ENCODE measurements at regions not wholly inside any gene's neighbourhood (a gene's known extent, or its start where the extent isn't known, plus 50 kb on each side); places are given as distances from the start of the nearest gene placed in this dataset.

DNA sequence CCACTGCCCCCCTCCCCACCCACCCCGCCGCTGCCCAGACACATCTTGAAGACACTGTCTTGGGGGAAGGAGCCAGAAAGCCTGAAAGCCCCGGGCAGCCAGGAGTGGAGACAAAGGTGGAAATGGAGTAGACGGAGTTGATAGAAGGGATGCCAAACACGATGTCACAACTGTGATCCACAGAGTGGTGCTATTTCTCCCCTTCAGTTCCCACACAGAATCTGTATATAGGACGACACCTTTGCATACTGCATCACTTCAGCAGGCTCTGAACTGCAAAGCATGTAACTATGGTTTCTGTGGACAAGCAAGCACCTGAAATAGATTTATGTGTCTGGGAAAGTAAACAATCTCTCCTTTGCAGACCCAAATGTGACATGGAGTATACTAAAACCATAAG, 56.4 kb upstream of the F13A1 start:
- no peak for DNase-seq

- no peak for DNase-seq
Measured at GRCh38 chr6:6377621-6378020, 57.2 kb upstream of the F13A1 start.

DNA sequence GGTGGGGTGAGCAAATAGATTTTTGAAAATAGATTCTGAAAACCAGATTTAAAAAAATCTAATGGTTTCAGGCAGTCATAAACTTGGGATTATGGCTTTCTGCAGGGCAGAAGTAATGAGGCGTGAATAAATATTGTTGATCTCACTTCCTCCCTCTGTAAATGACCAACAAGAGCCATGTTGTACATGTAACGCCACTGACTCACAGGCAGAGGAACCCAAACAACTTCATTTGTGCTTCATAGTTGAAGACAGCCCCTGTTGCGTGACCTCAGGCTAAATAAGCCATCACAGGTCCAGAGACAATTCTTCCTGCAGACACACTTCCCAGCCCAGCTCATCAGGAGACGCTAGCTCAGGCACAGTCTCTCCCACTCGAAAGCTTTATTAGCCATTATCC, 59.1 kb upstream of the F13A1 start:
- no peak for DNase-seq

- no peak for DNase-seq
Measured at GRCh38 chr6:6384520-6384919, 64.1 kb upstream of the F13A1 start.

DNA sequence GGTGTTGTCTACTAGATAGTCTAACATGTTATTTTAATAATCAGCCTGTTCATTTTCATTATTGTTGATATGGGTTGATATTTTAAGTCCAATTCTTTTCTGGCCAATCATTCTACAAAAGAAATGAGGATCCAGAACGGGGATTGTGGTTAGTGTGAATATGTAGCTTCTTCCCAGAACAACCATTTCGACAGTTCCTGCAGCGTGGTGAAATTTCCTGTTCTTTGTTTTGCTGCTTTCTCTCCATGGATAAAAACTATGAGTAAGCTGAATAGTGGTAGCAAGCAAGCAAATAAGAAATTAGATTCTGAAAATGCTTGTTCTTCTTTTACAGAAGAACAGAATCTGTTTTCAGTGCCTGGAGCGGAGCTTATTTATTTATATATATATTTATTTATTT, 65.5 kb upstream of the F13A1 start:
- DNase-seq: no peak

- no peak for DNase-seq
Measured at GRCh38 chr6:6390849-6391602, 70.6 kb upstream of the F13A1 start.

- no peak for DNase-seq
Measured at GRCh38 chr6:6392214-6393068, 72.0 kb upstream of the F13A1 start.

GRCh38 chr6:6393069-6393529, 72.6 kb upstream of the F13A1 start:
- no peak for DNase-seq

DNA sequence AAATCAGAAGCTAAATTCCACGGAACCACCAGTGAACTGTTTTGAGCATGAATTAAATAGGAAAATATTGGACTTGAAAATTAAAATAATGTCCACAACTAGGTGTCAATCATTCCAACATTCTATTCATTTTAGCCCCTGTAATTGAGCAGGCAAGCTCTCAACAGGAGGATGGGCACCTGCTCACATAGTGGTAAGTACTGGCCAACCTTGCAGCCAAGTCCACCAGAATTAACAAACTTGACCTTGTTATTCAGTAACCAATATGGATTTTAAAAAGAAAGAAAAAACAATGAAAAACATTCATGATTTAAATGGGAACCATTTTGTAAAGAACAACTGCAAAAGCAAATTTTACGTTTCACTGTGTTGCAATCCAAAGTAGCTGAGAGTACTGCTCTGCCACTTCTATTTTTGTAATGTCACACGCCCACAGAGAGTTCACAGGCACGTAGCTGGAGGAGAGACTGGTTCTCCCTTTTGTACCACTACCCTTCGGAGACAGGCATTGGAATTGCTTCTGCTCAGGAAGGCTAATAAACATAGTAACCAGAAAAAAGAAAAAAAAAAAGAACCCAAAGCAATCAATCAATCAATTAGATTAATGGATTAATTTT, 75.2 kb upstream of the F13A1 start:
- no peak for DNase-seq

DNA sequence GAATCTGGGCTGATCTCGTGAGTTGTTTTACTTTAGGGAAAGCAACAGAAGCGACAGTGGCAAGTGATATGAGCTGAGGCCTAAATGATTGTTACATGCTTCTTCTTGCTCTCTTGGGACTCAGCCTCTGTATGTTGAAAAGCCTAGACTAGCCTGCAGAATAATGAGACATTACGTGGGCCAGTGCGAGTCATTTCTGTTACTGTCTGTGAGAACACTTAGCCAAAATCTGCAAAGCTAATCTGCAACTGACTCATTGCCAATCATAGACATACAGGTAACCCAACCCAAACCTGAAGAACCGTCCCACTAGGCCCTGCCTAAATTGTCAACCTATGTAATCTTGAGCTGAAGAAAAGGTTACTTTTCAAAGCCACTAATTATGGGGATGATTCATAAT, 77.4 kb upstream of the F13A1 start:
- no peak for DNase-seq

DNA sequence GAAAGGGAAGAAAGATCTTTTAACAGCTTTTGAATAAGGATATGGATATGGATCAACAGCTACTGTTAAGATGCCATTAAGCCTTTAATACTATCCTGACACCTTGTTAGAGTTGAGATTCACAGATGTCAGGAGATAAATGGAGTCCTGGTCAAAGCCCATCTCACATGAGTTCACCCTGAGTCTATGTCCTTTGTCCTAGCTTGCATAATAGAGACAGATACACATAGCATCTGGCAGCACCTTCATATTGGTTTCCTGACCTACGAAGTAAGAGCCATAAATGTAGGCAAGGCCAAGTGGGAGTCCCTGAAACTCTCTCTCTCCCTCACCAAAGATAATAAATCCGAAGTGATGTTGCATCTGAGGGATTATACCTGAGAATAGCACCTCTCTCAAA, 79.1 kb upstream of the F13A1 start:
- no peak for DNase-seq

GRCh38 chr6:6401401-6401800, 80.9 kb upstream of the F13A1 start:
- DNase-seq: no peak

GRCh38 chr6:6402006-6402405, 81.5 kb upstream of the F13A1 start:
- DNase-seq: no peak

DNA sequence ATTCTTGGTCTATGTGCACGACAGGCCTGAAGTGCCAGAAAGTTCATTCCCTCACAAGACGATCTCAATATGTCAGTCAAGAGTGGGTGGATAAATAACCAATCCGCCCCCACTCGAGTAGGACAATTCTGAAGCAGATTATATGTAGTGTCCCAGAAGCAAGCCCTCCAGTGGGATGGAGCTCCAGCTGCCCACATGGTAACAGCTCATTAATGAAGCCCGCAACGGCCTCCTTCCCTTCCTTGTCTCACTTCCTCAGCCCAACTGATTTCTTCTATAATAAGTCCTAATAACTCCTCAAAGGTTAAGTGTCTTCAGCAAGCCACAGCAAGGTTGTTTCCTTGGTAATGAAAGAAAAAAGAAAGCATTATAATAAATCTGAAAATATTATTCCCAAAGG, 82.1 kb upstream of the F13A1 start:
- no peak for DNase-seq

DNA sequence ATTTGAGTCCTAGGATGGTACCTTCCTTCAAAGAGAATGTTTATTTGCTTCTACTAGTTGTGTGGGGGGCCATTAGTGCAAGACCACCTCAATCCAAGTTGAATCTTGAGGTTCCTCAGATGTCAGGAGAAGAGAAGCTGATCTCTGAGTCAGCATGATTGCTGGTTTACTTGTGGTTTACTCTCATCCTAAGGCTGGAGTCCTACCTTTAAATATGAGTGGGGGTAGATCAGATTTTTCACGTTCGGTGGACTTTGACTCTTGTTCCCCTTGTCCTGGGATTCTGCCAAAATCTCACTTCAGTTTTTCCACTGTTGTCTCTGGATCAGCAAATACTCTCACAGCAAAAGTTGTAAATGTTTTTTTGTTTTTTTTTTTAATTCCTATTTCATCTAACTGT, 84.6 kb upstream of the F13A1 start:
- no peak for DNase-seq

DNA sequence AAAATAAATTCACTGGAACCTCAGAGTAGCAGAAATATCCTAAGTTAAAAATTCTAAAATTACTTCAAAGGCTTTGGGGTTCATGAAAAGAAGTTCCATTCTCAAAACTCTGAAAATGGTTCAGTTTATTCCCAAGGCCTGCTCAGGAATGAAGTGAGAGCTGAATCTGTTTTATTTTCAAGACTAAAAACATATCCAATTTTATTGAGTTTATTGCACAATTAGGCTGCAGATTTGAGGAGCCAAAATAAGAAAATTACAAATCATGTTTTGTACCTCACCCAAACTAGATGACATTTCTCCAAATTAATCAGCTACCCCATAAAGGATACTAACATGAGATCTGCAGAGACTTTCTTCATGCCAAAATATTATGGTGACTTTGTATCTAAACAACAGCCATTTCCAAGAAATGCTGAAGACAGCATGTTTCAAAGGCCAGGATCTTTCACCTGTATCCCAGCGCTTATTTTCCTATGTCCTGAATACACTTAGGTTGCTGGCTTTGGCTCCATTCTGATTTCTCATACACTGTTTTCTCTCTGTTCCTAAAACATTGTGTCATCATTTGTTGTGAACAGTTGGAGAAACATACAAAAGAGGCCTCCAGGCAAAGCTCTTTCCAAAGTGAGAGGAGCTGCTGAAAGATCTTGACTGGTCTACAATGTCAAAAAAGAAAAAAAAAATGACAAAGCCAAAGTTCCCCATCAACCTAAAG, 85.7 kb upstream of the F13A1 start:
- no peak for DNase-seq

GRCh38 chr6:6406715-6407070, 86.2 kb upstream of the F13A1 start:
- DNase-seq: no peak

DNA sequence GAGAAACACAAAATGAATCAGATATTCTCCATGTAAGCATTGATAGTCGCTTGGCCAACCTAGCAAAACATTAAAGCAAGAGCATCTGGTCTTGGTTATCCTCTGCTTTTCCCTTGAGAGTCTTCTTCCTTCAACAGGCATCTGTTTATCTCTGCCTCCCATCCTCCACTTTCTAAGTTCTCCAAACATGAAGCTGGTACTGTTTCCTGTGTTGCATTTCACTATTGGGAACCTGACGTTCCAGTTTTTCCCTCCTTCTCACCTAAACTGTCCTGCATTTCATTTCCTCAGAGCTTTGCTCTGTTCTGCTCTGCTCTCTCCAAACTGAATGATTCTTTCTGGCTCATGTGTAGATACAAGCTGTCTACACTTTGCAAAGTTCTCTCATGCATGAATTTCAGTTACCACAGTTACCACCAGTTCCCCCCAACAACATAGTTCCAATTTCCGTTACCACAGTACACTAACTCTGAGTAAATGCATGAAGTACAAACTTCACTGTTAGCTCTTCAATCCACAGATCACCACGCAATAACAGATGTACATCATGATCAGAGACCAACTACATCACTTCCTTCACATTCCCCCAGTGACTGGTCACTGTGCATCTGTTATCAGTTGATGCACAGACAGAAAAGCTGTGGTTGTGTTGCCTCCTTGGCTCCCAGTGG, 86.7 kb upstream of the F13A1 start:
- no peak for DNase-seq

DNA sequence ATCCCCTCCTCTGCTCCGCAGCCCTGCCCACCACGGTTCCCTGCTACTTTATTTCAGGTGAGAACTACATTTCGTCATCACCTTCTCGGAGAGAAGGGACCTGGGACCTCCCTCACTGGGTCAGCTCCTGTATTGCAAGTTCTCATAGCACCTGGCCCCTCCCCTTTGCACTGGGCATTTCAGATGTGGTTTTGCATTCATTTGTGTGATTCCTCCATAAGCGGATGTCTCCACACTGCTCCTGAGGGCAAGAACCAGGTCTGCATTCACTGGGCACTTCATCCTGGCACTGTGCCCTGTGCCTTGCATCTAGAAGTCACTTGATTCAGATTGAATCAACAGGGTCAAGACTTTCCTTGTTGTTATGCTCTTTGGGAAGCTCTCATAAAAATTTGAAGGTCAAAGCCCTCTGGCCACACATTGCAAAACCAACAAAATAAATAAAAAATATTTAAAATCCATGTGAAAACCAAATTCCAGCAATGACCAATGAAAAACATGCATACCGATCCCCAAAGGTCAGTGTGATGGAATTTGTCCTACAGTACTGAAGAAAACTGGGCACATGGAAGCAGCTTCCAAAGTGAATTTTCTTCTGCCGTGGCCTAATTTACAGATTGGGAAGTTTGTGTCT, 89.1 kb upstream of the F13A1 start:
- no peak for DNase-seq

DNA sequence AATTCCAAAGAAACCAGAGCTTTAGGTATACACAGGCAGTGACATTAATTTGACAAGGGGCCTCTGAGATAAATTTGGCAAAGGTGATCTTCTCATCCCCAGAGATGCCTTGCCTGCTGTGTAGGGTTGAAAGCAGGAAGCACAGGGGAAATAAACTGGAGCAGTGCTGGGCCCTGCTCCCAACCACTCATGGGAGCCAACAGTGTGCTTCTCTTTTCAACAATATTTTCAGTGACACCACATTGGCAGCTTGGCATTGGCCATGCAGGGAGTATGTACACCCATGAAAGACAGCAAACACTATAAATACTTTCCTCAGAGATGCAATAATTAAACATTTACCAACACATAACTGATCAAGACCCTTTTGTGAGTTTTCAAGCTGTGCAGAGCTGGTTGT, 90.7 kb upstream of the F13A1 start:
- DNase-seq: no peak

DNA sequence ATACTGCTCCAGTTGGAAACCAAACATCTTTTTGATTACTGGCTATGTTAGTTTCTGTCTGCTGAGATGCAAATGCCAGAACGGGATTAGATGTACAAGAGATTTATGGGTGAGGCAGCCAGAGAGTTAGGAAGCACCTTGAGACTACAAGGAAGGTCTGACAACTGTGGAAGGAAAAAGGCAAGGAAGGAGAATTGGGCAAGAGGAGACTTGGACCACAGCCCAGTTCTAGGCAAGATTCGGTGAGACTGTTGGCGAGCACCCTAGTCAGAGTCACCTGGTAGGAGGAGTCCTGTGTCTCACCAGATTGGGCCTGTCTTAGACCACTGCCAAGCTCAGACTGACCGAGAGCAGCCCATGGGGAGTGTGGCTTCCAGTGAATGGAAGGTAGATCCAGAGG, 91.8 kb upstream of the F13A1 start:
- no peak for DNase-seq

DNA sequence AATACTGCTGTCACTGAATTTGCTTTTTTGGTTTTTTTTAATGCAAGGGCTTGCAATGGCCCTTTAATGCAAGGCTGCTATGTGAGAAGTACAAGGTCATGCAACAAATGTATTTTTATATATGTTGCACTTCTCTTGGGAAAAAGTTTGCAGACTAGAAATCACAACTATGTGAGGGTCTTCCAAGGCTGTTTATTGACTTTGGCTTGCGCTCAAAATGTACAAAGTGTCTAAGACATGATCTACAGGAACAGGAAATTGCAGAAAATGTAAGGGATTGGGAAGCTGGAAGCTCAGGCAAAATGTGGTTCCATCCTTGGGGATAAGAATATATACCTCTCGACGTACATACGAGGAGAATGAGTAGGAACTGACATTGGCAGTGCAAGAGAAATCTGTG, 92.2 kb upstream of the F13A1 start:
- DNase-seq: no peak

Measured in stimulated activated CD4-positive, alpha-beta T cell treated with anti-CD3 and anti-CD28 coated beads, Interleukin-1b, Interleukin-23, amount 100 ng/mL, for 48 hours (primary cell).